Neural progenitor cell (in vitro differentiated cells): ENCODE measurements at regions not wholly inside any gene's neighbourhood (a gene's known extent, or its start where the extent isn't known, plus 50 kb on each side); places are given as distances from the start of the nearest gene placed in this dataset.

ENCODE experiments used
- DNase-seq: peaks from one replicate; pipeline ENCODE4 v3.0.0-alpha.2; 2016; ENCODE audit warnings: low spot score
- H2AFZ ChIP-seq: fragments of 200-600 bp; sonication (generic); replicated peaks from 2 replicates; pipeline ENCODE4 v1.6.1; 2016; ENCODE audit warnings: antibody characterized with exemption
- H3F3A ChIP-seq: fragments of 200-600 bp; sonication (generic); 2 replicates; pipeline ENCODE4 v1.6.1; 2016; ENCODE audit warnings: antibody characterized with exemption, low read depth
- H3K27ac ChIP-seq: fragments of 200-600 bp; sonication (generic); 2 replicates; pipeline ENCODE4 v1.5.1; 2016; ENCODE audit warnings: mild to moderate bottlenecking
- H3K27me3 ChIP-seq: fragments of 200-600 bp; sonication (generic); 2 replicates; pipeline ENCODE4 v1.6.1; 2016; ENCODE audit warnings: mild to moderate bottlenecking, moderate library complexity
- H3K36me3 ChIP-seq: fragments of 200-600 bp; sonication (generic); 2 replicates; pipeline ENCODE4 v1.5.1; 2016
- H3K4me1 ChIP-seq: fragments of 200-600 bp; sonication (generic); 2 replicates; pipeline ENCODE4 v1.6.1; 2016; ENCODE audit warnings: mixed run types
- H3K4me2 ChIP-seq: fragments of 200-600 bp; sonication (generic); 2 replicates; pipeline ENCODE4 v1.6.1; 2016
- H3K4me3 ChIP-seq: fragments of 200-600 bp; sonication (generic); 2 replicates; pipeline ENCODE4 v1.5.1; 2016
- H3K79me2 ChIP-seq: fragments of 200-600 bp; sonication (generic); 2 replicates; pipeline ENCODE4 v1.6.1; 2016; ENCODE audit warnings: low read depth
- H3K9ac ChIP-seq: fragments of 200-600 bp; sonication (generic); 2 replicates; pipeline ENCODE4 v1.6.1; 2016
- H3K9me3 ChIP-seq: fragments of 200-600 bp; sonication (generic); 2 replicates; pipeline ENCODE4 v1.5.1; 2016; ENCODE audit warnings: low read depth
- H4K20me1 ChIP-seq: fragments of 200-600 bp; sonication (generic); 2 replicates; pipeline ENCODE4 v1.6.1; 2016; ENCODE audit warnings: low read depth
- H3K27ac Mint-ChIP-seq: 3 replicates; pipeline ENCODE4 v1.8.0; 2021; ENCODE audit warnings: mixed read lengths
- H3K27me3 Mint-ChIP-seq: 2 replicates; pipeline ENCODE4 v1.8.0; 2022; ENCODE audit warnings: low read depth, mild to moderate bottlenecking, inconsistent platforms, moderate library complexity, mixed read lengths; ENCODE audit not compliant: insufficient read depth
- H3K36me3 Mint-ChIP-seq: 3 replicates; pipeline ENCODE4 v1.8.0; 2021; ENCODE audit warnings: mixed read lengths
- H3K4me1 Mint-ChIP-seq: 3 replicates; pipeline ENCODE4 v1.8.0; 2021; ENCODE audit warnings: mixed read lengths
- H3K4me3 Mint-ChIP-seq: 3 replicates; pipeline ENCODE4 v1.8.0; 2021; ENCODE audit warnings: mild to moderate bottlenecking, moderate library complexity, mixed read lengths
- H3K9me3 Mint-ChIP-seq: 3 replicates; pipeline ENCODE4 v1.8.0; 2020; ENCODE audit warnings: mixed read lengths
- CTCF ChIP-seq: fragments of 200-600 bp; sonication (generic); IDR thresholded peaks from 2 replicates; pipeline ENCODE4 v1.5.1; 2017; ENCODE audit warnings: antibody characterized with exemption, mild to moderate bottlenecking
- EZH2 ChIP-seq: fragments of 200-600 bp; sonication (generic); IDR thresholded peaks from 2 replicates; pipeline ENCODE4 v1.6.1; 2017; ENCODE audit warnings: antibody characterized with exemption, mild to moderate bottlenecking, moderate library complexity
- EZH2phosphoT487 ChIP-seq: fragments of 200-600 bp; sonication (generic); IDR thresholded peaks from 2 replicates; pipeline ENCODE4 v1.6.1; 2017; ENCODE audit warnings: antibody characterized with exemption

- DNase-seq = no peak
- Histone ChIP-seq H4K20me1 (no peaks in the 10 kb centered on the region), H3K4me2 (no peak overlapping the region), H3K4me1 (peaks cover 4% of the 10 kb centered on the region), H3K79me2 (no peaks in the 10 kb centered on the region), H3K36me3 (no peaks in the 10 kb centered on the region), H3K9me3 (no peaks in the 10 kb centered on the region), H3K9ac (no peak overlapping the region), H3K27me3 (no peaks in the 10 kb centered on the region), H2AFZ (no peak overlapping the region), H3K27ac (no peak overlapping the region), H3K4me3 (no peak overlapping the region), H3F3A (no peaks in the 10 kb centered on the region)
- H3K4me1 Mint-ChIP-seq = no peaks in the 10 kb centered on the region
- no peak overlapping the region for H3K4me3 Mint-ChIP-seq
- no peaks in the 10 kb centered on the region for H3K9me3 Mint-ChIP-seq
- H3K27ac Mint-ChIP-seq = no peak overlapping the region
- TF ChIP-seq EZH2phosphoT487 (no peak), EZH2 (no peak), CTCF (no peak)
- H3K36me3 Mint-ChIP-seq = no peaks in the 10 kb centered on the region
- H3K27me3 Mint-ChIP-seq = peaks cover 4% of the 10 kb centered on the region
These were observed 170.4 kb downstream of the DKK1 start for GRCh38 chr10:52484206-52485065.

- Histone ChIP-seq H3K27me3 (no peaks in the 10 kb centered on the region), H3K9ac (no peak overlapping the region), H3K9me3 (no peaks in the 10 kb centered on the region), H3K27ac (no peak overlapping the region), H3K36me3 (no peaks in the 10 kb centered on the region), H3K4me3 (no peak overlapping the region), H3F3A (no peaks in the 10 kb centered on the region), H3K4me1 (peaks cover 4% of the 10 kb centered on the region), H3K4me2 (no peak overlapping the region), H3K79me2 (no peaks in the 10 kb centered on the region), H2AFZ (no peak overlapping the region), H4K20me1 (no peaks in the 10 kb centered on the region)
- Mint-ChIP-seq H3K36me3 (no peaks in the 10 kb centered on the region), H3K27me3 (peaks cover 3% of the 10 kb centered on the region), H3K9me3 (no peaks in the 10 kb centered on the region), H3K4me3 (no peak overlapping the region), H3K4me1 (no peaks in the 10 kb centered on the region), H3K27ac (no peak overlapping the region)
- TF ChIP-seq EZH2 (no peak), CTCF (no peak), EZH2phosphoT487 (no peak)
- no peak for DNase-seq
These were observed 171.4 kb downstream of the DKK1 start for GRCh38 chr10:52485462-52485861.

GRCh38 chr10:52486840-52487611 lies 172.9 kb downstream of the DKK1 start:
- Mint-ChIP-seq H3K4me1 (no peaks in the 10 kb centered on the region), H3K9me3 (no peaks in the 10 kb centered on the region), H3K4me3 (no peak overlapping the region), H3K36me3 (no peaks in the 10 kb centered on the region), H3K27ac (no peak overlapping the region), H3K27me3 (no peaks in the 10 kb centered on the region)
- no peak overlapping the region for H2AFZ ChIP-seq
- peaks cover 4% of the 10 kb centered on the region for H3K4me1 ChIP-seq
- no peaks in the 10 kb centered on the region for H3F3A ChIP-seq
- H3K9me3 ChIP-seq = no peaks in the 10 kb centered on the region
- no peaks in the 10 kb centered on the region for H3K36me3 ChIP-seq
- no peaks in the 10 kb centered on the region for H4K20me1 ChIP-seq
- TF ChIP-seq CTCF (no peak), EZH2phosphoT487 (no peak), EZH2 (no peak)
- H3K9ac ChIP-seq = no peak overlapping the region
- no peaks in the 10 kb centered on the region for H3K27me3 ChIP-seq
- H3K4me3 ChIP-seq = no peak overlapping the region
- no peak overlapping the region for H3K4me2 ChIP-seq
- H3K27ac ChIP-seq = no peak overlapping the region
- no peaks in the 10 kb centered on the region for H3K79me2 ChIP-seq
- DNase-seq = no peak
